GM10266 (cell line): ENCODE measurements at regions not wholly inside any gene's neighbourhood (a gene's known extent, or its start where the extent isn't known, plus 50 kb on each side); places are given as distances from the start of the nearest gene placed in this dataset.

Source experiments
- DNase-seq: peaks from one replicate; pipeline ENCODE4 v3.0.0; 2012; ENCODE audit errors: extremely low spot score
- CTCF ChIP-seq: IDR thresholded peaks from 2 replicates; pipeline ENCODE4 v1.5.1; 2012; ENCODE audit warnings: mild to moderate bottlenecking, low read depth; ENCODE audit not compliant: control insufficient read depth, insufficient read depth; ENCODE audit errors: missing control alignments

DNA sequence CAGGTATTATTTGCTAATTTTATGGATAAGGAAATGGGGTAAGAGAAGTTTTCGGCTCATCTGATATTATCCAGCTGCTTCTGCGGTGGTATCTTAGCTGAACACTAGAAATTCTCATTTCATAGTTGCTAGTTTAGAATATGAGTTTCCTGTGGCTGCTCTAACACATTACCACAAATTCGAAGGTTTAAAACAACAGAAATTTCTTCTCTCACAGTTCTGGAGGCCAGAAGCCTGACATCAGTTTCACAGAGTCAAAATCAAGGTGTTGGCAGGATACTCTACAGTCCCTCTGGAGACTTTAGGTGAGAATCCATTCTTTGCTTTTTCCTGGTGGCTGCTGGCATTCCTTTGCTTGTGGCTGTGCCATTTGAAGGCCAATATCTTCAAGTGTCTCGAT, 205.9 kb downstream of the PTEN start:
- DNase-seq, result no peak
- TF ChIP-seq CTCF, result no peak

DNA sequence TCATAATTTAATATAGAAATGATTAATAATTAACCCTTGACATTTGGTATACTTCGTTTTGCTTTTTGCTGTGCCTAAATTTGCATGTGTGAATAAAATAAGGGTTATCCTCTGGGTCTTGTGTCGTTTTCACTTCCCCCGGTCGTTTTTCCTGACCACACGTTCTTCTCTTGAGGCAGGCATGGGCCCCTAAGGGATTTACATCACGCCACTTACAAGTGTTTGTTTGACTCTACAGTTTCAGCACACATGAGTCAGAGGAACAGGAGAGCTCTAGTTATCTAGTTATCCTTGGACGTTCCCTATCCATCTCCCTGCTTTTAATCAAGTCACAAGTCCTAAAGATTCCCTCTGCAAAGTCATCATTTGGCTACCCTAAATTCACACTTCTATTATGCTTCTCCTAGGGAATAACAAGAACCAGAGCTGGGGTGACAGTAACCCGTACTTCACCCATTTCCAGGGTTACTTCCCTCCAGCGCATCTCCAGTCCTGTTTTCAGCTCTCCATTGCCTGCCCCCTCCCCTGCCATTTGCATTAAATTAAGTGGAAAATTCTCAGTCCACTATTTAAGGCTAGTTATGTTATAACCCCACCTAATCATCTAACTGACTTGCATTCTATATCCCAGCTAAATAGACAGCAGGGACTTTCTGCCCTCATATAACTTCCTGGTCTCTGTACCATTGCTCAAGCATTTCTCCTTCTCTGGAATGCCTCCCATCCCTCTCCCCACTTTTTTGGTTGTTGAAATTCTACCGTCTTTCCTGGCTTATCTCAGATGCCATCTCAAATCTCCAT, 206.9 kb downstream of the PTEN start:
- peak; percentile 40 for DNase-seq

GRCh38 chr10:88071879-88072278, 208.5 kb downstream of the PTEN start:
- DNase-seq, result no peak
- no peak for TF ChIP-seq CTCF

More for the DNA sequence above, 206.9 kb downstream of the PTEN start:
- no peak for TF ChIP-seq CTCF

- TF ChIP-seq CTCF, result no peak
- no peak for DNase-seq
Observed at GRCh38 chr10:88073682-88074081, 210.3 kb downstream of the PTEN start.

- DNase-seq, result no peak
- TF ChIP-seq CTCF, result no peak
Observed at GRCh38 chr10:88074971-88075370, 211.5 kb downstream of the PTEN start.

- TF ChIP-seq CTCF, result no peak
- DNase-seq, result no peak
Observed at GRCh38 chr10:88076027-88076880, 212.8 kb downstream of the PTEN start.

DNA sequence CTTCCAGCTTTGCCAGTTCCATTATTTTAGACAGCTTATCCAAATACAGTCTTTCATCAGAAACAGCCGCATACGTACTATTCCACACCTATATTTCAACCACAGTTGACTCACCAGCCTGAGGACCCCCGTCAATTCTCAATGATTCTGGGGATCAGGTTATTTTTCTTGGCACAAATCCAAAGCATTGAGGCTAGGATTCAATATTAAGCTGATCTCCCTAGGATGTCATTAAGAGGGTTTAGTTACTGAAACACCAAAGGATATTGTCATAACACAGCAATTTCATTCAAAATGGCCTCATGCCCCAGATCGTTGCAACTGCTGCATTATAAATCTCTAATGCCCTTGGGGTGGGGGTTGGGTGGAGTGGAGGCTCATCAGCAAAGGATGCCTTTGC, 214.6 kb downstream of the PTEN start:
- no peak for TF ChIP-seq CTCF
- DNase-seq, result no peak
